Transverse colon (tissue), 3 donors: ENCODE measurements at regions not wholly inside any gene's neighbourhood (a gene's known extent, or its start where the extent isn't known, plus 50 kb on each side); places are given as distances from the start of the nearest gene placed in this dataset.
"Not testable (repeated sequence)": the region's sequence is repeated elsewhere in the genome, so short reads cannot be mapped to it uniquely, and the experiment has no call there.

Experiments used
- POLR2A ChIP-seq: fragments of 450-650 bp; IDR thresholded peaks from one replicate; pipeline ENCODE4 v1.6.1; 2016; ENCODE audit warnings: antibody characterized with exemption, mild to moderate bottlenecking, moderate library complexity
- TF ChIP-seq, protein P1 (sequence below), 5 experiments: fragments of 200-600 bp in 3 of 5; fragments of 450-650 bp in 2 of 5; sonication (generic) in 3 of 5; IDR thresholded peaks; 1 replicate in 2 of 5; 2 replicates in 3 of 5; pipeline ENCODE4 v1.5.1; 2016 to 2017; ENCODE audit warnings: antibody characterized with exemption in 5 of 5, inconsistent platforms in 3 of 5, mild to moderate bottlenecking in 2 of 5, moderate library complexity in 1 of 5

DNA sequence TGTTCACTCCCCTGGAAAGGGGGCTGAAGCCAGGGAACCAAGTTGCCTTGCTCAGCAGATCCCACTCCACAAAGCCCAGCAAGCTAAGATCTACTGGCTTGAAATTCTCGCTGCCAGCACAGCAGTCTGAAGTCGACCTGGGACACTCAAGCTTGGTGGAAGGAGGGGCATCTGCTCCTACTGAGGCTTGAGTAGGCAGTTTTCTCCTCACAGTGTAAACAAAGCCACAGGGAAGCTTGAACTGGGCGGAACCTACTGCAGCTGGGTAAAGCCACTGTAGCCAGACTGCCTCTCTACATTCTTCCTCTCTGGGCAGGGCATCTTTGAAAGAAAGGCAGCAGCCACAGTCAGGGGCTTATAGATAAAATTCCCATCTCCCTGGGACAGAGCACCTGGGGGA lies 495.0 kb downstream of the USP25 start:
- TF ChIP-seq, protein P1, sequence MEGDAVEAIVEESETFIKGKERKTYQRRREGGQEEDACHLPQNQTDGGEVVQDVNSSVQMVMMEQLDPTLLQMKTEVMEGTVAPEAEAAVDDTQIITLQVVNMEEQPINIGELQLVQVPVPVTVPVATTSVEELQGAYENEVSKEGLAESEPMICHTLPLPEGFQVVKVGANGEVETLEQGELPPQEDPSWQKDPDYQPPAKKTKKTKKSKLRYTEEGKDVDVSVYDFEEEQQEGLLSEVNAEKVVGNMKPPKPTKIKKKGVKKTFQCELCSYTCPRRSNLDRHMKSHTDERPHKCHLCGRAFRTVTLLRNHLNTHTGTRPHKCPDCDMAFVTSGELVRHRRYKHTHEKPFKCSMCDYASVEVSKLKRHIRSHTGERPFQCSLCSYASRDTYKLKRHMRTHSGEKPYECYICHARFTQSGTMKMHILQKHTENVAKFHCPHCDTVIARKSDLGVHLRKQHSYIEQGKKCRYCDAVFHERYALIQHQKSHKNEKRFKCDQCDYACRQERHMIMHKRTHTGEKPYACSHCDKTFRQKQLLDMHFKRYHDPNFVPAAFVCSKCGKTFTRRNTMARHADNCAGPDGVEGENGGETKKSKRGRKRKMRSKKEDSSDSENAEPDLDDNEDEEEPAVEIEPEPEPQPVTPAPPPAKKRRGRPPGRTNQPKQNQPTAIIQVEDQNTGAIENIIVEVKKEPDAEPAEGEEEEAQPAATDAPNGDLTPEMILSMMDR (IDR thresholded peaks at IDR 0.05): not testable (repeated sequence)
- not testable (repeated sequence) for TF ChIP-seq POLR2A
